Astrocyte (in vitro differentiated cells and primary cell): ENCODE measurements at regions not wholly inside any gene's neighbourhood (a gene's known extent, or its start where the extent isn't known, plus 50 kb on each side); places are given as distances from the start of the nearest gene placed in this dataset.

Experiments used
- EZH2 ChIP-seq: IDR thresholded peaks from 2 replicates; pipeline ENCODE4 v1.6.1; 2012; ENCODE audit warnings: mild to moderate bottlenecking, low read length, inconsistent platforms; ENCODE audit not compliant: insufficient read depth
- TF ChIP-seq, protein P1 (sequence below): IDR thresholded peaks from 2 replicates; pipeline ENCODE4 v1.5.1; 2011; ENCODE audit warnings: low read depth, mild to moderate bottlenecking, inconsistent platforms, low read length, moderate library complexity; ENCODE audit not compliant: insufficient read depth

DNA sequence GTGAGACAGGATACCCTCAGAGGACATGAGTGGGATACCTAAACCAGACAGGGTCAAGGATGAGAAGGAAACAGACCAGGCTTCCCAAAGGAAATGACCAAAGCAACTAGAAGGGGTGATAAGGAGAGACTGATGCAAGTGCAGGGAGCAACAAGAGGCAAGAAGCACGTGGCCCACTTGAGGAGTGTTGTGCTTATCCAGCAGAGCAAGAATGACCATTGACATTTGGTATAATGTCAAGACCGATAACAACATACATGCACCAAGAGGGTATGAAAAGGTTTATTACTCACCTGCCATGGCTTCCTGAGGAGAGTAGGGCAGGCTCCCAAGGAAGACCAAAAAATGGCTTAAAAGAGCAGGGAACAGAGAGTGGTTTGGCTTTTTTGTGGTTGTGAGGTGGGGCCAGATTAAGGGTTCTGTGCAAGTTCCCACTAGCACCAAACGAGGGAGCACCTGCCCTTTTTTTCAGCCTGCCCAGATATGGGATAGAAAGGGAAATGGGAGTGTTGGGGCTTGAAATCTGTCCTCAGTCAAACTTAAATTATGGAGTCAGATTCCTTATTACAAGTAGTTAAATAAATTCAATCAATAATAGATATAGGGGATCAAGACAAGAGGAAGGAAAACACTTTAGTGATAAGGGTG is 513.6 kb downstream of the RASEF start:
- TF ChIP-seq, protein P1, sequence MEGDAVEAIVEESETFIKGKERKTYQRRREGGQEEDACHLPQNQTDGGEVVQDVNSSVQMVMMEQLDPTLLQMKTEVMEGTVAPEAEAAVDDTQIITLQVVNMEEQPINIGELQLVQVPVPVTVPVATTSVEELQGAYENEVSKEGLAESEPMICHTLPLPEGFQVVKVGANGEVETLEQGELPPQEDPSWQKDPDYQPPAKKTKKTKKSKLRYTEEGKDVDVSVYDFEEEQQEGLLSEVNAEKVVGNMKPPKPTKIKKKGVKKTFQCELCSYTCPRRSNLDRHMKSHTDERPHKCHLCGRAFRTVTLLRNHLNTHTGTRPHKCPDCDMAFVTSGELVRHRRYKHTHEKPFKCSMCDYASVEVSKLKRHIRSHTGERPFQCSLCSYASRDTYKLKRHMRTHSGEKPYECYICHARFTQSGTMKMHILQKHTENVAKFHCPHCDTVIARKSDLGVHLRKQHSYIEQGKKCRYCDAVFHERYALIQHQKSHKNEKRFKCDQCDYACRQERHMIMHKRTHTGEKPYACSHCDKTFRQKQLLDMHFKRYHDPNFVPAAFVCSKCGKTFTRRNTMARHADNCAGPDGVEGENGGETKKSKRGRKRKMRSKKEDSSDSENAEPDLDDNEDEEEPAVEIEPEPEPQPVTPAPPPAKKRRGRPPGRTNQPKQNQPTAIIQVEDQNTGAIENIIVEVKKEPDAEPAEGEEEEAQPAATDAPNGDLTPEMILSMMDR, result no peak
- no peak for TF ChIP-seq EZH2
